Right lobe of liver (tissue), 4 donors: ENCODE measurements at regions not wholly inside any gene's neighbourhood (a gene's known extent, or its start where the extent isn't known, plus 50 kb on each side); places are given as distances from the start of the nearest gene placed in this dataset.

Experiments
- POLR2A ChIP-seq: fragments of 450-650 bp; IDR thresholded peaks from one replicate; pipeline ENCODE4 v1.6.1; 2017; ENCODE audit warnings: antibody characterized with exemption, mild to moderate bottlenecking
- TF ChIP-seq, protein P1 (sequence below), 4 donors: fragments of 200-600 bp in 3 of 4; fragments of 450-650 bp in 1 of 4; IDR thresholded peaks; one replicate each; pipeline versions ENCODE4 v1.5.1 to v1.8.0; 2016 to 2022; ENCODE audit warnings: antibody characterized with exemption in 4 of 4, mild to moderate bottlenecking in 2 of 4
- donor health status: DM: no; HTN: no; CAD: no.
- donor health status: DM: no; HTN: no; CAD: no.
- donor health status: DM: no; HTN: yes; CAD: no.

DNA sequence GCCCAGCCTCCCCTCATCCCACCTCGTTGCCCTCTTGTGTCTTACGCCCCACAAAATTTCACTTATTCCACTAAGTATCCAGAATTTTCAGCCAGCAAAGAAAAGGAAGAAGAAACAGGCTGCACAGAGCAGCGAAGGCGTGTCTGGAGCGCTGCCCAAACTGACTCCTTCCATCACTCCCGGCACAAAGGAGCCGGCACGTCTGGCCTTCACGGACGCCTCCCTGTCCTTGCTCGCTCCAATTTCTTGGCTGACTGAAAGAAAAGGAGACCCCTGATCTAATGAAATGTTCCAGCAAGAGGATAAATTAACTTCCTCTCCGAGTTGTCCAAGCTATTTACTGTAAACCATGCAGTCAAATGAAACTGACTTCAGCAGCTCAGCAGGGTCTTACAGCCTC, 152.3 kb upstream of the CDH4 start:
- TF ChIP-seq, protein P1, sequence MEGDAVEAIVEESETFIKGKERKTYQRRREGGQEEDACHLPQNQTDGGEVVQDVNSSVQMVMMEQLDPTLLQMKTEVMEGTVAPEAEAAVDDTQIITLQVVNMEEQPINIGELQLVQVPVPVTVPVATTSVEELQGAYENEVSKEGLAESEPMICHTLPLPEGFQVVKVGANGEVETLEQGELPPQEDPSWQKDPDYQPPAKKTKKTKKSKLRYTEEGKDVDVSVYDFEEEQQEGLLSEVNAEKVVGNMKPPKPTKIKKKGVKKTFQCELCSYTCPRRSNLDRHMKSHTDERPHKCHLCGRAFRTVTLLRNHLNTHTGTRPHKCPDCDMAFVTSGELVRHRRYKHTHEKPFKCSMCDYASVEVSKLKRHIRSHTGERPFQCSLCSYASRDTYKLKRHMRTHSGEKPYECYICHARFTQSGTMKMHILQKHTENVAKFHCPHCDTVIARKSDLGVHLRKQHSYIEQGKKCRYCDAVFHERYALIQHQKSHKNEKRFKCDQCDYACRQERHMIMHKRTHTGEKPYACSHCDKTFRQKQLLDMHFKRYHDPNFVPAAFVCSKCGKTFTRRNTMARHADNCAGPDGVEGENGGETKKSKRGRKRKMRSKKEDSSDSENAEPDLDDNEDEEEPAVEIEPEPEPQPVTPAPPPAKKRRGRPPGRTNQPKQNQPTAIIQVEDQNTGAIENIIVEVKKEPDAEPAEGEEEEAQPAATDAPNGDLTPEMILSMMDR (IDR thresholded peaks at IDR 0.05) = no peak
- TF ChIP-seq POLR2A = no peak
